Sigmoid colon (tissue), 6 donors: ENCODE measurements at regions not wholly inside any gene's neighbourhood (a gene's known extent, or its start where the extent isn't known, plus 50 kb on each side); places are given as distances from the start of the nearest gene placed in this dataset.

ENCODE experiments used
- DNase-seq: peaks from one replicate; pipeline ENCODE4 v3.0.0-alpha.2; 2019
- H3K27ac ChIP-seq, 4 donors: fragments of 200-600 bp; sonication (generic); one replicate each; pipeline ENCODE4 v1.5.1; 2016 to 2019; ENCODE audit warnings: mild to moderate bottlenecking in 1 of 4
- H3K27me3 ChIP-seq, 3 donors: fragments of 200-600 bp; sonication (generic); one replicate each; pipeline ENCODE4 v1.5.1; 2019; ENCODE audit warnings: mild to moderate bottlenecking in 1 of 3
- H3K36me3 ChIP-seq, 4 donors: fragments of 200-600 bp; sonication (generic); one replicate each; pipeline ENCODE4 v1.5.1; 2016 to 2019
- H3K4me1 ChIP-seq, 4 donors: fragments of 200-600 bp; sonication (generic); one replicate each; pipeline ENCODE4 v1.5.1; 2017 to 2019
- H3K4me3 ChIP-seq, 4 donors: fragments of 200-600 bp; sonication (generic); one replicate each; pipeline ENCODE4 v1.5.1; 2017 to 2019; ENCODE audit warnings: mild to moderate bottlenecking in 2 of 4, moderate library complexity in 1 of 4
- H3K9me3 ChIP-seq, 4 donors: fragments of 200-600 bp in 3 of 4; sonication (generic) in 3 of 4; one replicate each; pipeline versions ENCODE4 v1.5.1 to v1.6.1; 2013 to 2019
- CTCF ChIP-seq, 4 experiments: fragments of 450-650 bp in 3 of 4; fragments of 200-600 bp in 1 of 4; IDR thresholded peaks; one replicate each; pipeline ENCODE4 v1.5.1; 2016 to 2019; ENCODE audit warnings: antibody characterized with exemption in 4 of 4, mild to moderate bottlenecking in 3 of 4, moderate library complexity in 2 of 4
- EP300 ChIP-seq, 4 donors: sonication (generic); formaldehyde crosslinking; IDR thresholded peaks; one replicate each; pipeline ENCODE4 v1.6.1; 2017; ENCODE audit warnings: antibody characterized with exemption in 4 of 4
- POLR2A ChIP-seq, 2 donors: fragments of 450-650 bp; IDR thresholded peaks; one replicate each; pipeline ENCODE4 v1.6.1; 2016; ENCODE audit warnings: antibody characterized with exemption in 2 of 2, mild to moderate bottlenecking in 2 of 2, moderate library complexity in 2 of 2
- POLR2AphosphoS5 ChIP-seq, 4 donors: sonication (generic); formaldehyde crosslinking; IDR thresholded peaks; one replicate each; pipeline ENCODE4 v1.6.1; 2017; ENCODE audit warnings: antibody characterized with exemption in 4 of 4
- WGBS, 2 donors: extraction: QIAGEN DNeasy Blood & Tissue Kit; methylation state at CpG; one replicate each; pipeline ENCODE4 v1.1.7; 2013; 5-methylcytosine and 5-hydroxymethylcytosine counted together
- intact Hi-C: fragments of 100-400 bp; cut with DNase I; formaldehyde crosslinking; loops from one replicate; pipeline ENCODE4 v1.15.1; 2023
- donor health status: healthy with polysubstance abuse.
- donor health status: healthy.

- no peak overlapping the region for H3K4me3 ChIP-seq
- no peaks in the 10 kb centered on the region for H3K9me3 ChIP-seq
- no peaks in the 10 kb centered on the region for H3K36me3 ChIP-seq
- no peak for TF ChIP-seq EP300 (IDR thresholded peaks at IDR 0.05)
- no peak for TF ChIP-seq POLR2A (IDR thresholded peaks at IDR 0.05)
- TF ChIP-seq POLR2AphosphoS5 (IDR thresholded peaks at IDR 0.05), result no peak
- no peak for TF ChIP-seq CTCF (IDR thresholded peaks at IDR 0.05)
- peaks cover 0 to 9% (median 7%) of the 10 kb centered on the region in 3 donors for H3K27me3 ChIP-seq
- 51 to 77% methylated on average over 5 of the region's 5 CpGs for WGBS, 2 donors
- intact Hi-C loops, result no loop called here
- no peak for DNase-seq
- H3K4me1 ChIP-seq, result no peaks in the 10 kb centered on the region
- no peak overlapping the region for H3K27ac ChIP-seq
Measured at GRCh38 chr22:35138521-35138920, 72.6 kb downstream of the ISX start.

GRCh38 chr22:35140879-35141745 is 75.2 kb downstream of the ISX start:
- no peaks in the 10 kb centered on the region for H3K4me1 ChIP-seq
- no peaks in the 10 kb centered on the region for H3K36me3 ChIP-seq
- H3K27ac ChIP-seq, result no peak overlapping the region
- no peak overlapping the region for H3K4me3 ChIP-seq
- H3K27me3 ChIP-seq, result no peaks in the 10 kb centered on the region
- no peaks in the 10 kb centered on the region for H3K9me3 ChIP-seq
- no peak for TF ChIP-seq POLR2A (IDR thresholded peaks at IDR 0.05)
- DNase-seq, result no peak
- intact Hi-C loops, result no loop called here
- 36 to 46% methylated on average over 12 of the region's 12 CpGs for WGBS, 2 donors

GRCh38 chr22:35148381-35148780 is 82.4 kb downstream of the ISX start:
- no peak for DNase-seq
- Histone ChIP-seq H3K36me3 (no peaks in the 10 kb centered on the region), H3K4me3 (no peak overlapping the region), H3K4me1 (peaks cover 0 to 5% (median 0%) of the 10 kb centered on the region in 4 donors), H3K27ac (no peak overlapping the region), H3K27me3 (peaks cover 0 to 10% (median 0%) of the 10 kb centered on the region in 3 donors), H3K9me3 (no peaks in the 10 kb centered on the region)
- WGBS, 2 donors, result 86 to 93% methylated on average over 2 of the region's 2 CpGs
- intact Hi-C loops, result no loop called here
- no peak for TF ChIP-seq POLR2AphosphoS5 (IDR thresholded peaks at IDR 0.05)
- no peak for TF ChIP-seq CTCF (IDR thresholded peaks at IDR 0.05)
- no peak for TF ChIP-seq EP300 (IDR thresholded peaks at IDR 0.05)
- TF ChIP-seq POLR2A (IDR thresholded peaks at IDR 0.05), result no peak

- H3K27ac ChIP-seq, result no peak overlapping the region
- no peak overlapping the region for H3K4me3 ChIP-seq
- no peaks in the 10 kb centered on the region for H3K36me3 ChIP-seq
- no peak for DNase-seq
- peaks cover 0 to 10% (median 0%) of the 10 kb centered on the region in 3 donors for H3K27me3 ChIP-seq
- 78 to 79% methylated on average over 10 of the region's 10 CpGs for WGBS, 2 donors
- no peaks in the 10 kb centered on the region for H3K9me3 ChIP-seq
- TF ChIP-seq POLR2AphosphoS5 (IDR thresholded peaks at IDR 0.05), result no peak
- TF ChIP-seq CTCF (IDR thresholded peaks at IDR 0.05), result no peak
- TF ChIP-seq POLR2A (IDR thresholded peaks at IDR 0.05), result no peak
- no peak for TF ChIP-seq EP300 (IDR thresholded peaks at IDR 0.05)
- intact Hi-C loops, result no loop called here
- peaks cover 0 to 5% (median 0%) of the 10 kb centered on the region in 4 donors for H3K4me1 ChIP-seq
Measured at GRCh38 chr22:35148866-35149548, 83.0 kb downstream of the ISX start.
